GM19372 (cell line): ENCODE measurements at regions not wholly inside any gene's neighbourhood (a gene's known extent, or its start where the extent isn't known, plus 50 kb on each side); places are given as distances from the start of the nearest gene placed in this dataset.

Experiments used
- ATAC-seq: cut with Tn5 transposase; IDR thresholded peaks from one replicate; pipeline ENCODE4 v1.9.1; 2021; ENCODE audit warnings: mild to moderate bottlenecking, low read depth, moderate library complexity; ENCODE audit not compliant: unreplicated experiment

- ATAC-seq: no peak
These were observed 118.3 kb upstream of the SEMA6D start for GRCh38 chr15:47598996-47599395.

GRCh38 chr15:47599806-47600205, 117.5 kb upstream of the SEMA6D start:
- no peak for ATAC-seq

GRCh38 chr15:47602121-47602520, 115.2 kb upstream of the SEMA6D start:
- ATAC-seq: no peak

GRCh38 chr15:47603026-47603425, 114.3 kb upstream of the SEMA6D start:
- no peak for ATAC-seq

GRCh38 chr15:47607695-47608094, 109.6 kb upstream of the SEMA6D start:
- ATAC-seq: no peak

GRCh38 chr15:47609693-47610092, 107.6 kb upstream of the SEMA6D start:
- ATAC-seq: no peak

GRCh38 chr15:47610736-47611135, 106.6 kb upstream of the SEMA6D start:
- no peak for ATAC-seq

- ATAC-seq: no peak
These were observed 102.8 kb upstream of the SEMA6D start for GRCh38 chr15:47614360-47615011.

- ATAC-seq: no peak
These were observed 100.4 kb upstream of the SEMA6D start for GRCh38 chr15:47616876-47617275.

- ATAC-seq: no peak
These were observed 99.1 kb upstream of the SEMA6D start for GRCh38 chr15:47618241-47618640.

- ATAC-seq: no peak
These were observed 96.2 kb upstream of the SEMA6D start for GRCh38 chr15:47620960-47621681.

GRCh38 chr15:47622055-47622454, 95.2 kb upstream of the SEMA6D start:
- ATAC-seq: no peak

- ATAC-seq: no peak
These were observed 92.8 kb upstream of the SEMA6D start for GRCh38 chr15:47624503-47624902.

- no peak for ATAC-seq
These were observed 78.3 kb upstream of the SEMA6D start for GRCh38 chr15:47639042-47639441.

GRCh38 chr15:47640079-47640478, 77.2 kb upstream of the SEMA6D start:
- no peak for ATAC-seq

GRCh38 chr15:47640901-47641300, 76.4 kb upstream of the SEMA6D start:
- ATAC-seq: no peak

GRCh38 chr15:47644722-47645121, 72.6 kb upstream of the SEMA6D start:
- no peak for ATAC-seq

GRCh38 chr15:47650564-47650963, 66.7 kb upstream of the SEMA6D start:
- ATAC-seq: no peak

- ATAC-seq: no peak
These were observed 65.0 kb upstream of the SEMA6D start for GRCh38 chr15:47652328-47652727.

GRCh38 chr15:47652844-47653243, 64.5 kb upstream of the SEMA6D start:
- no peak for ATAC-seq

GRCh38 chr15:47661661-47662180, 55.6 kb upstream of the SEMA6D start:
- no peak for ATAC-seq

- ATAC-seq: no peak
These were observed 54.2 kb upstream of the SEMA6D start for GRCh38 chr15:47663101-47663500.
